ENCODE measurements at regions not wholly inside any gene's neighbourhood (a gene's known extent, or its start where the extent isn't known, plus 50 kb on each side); places are given as distances from the start of the nearest gene placed in this dataset.
A peak's percentile ranks its signal among the peaks of the same experiment; 100 is the strongest.

DNA sequence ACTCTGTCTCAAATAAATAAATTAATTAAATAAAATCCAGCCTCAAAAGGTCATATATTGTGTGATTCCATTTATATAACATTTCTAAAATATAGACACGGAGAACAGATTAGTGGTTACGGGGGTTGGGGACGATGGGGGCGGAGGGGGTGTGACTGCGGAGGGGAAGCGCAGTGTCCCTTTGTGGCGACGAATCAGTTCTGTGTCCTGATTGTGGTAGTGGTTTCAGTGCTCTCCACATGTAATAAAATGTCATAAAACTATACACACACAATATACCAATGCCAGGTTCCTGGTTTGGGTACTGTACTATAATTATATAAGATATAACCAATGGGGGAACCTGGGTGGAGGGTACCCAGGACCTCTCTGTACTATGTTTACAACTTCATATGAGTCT lies 186.4 kb downstream of the ANAPC1 start:
- TF ChIP-seq, protein P1, sequence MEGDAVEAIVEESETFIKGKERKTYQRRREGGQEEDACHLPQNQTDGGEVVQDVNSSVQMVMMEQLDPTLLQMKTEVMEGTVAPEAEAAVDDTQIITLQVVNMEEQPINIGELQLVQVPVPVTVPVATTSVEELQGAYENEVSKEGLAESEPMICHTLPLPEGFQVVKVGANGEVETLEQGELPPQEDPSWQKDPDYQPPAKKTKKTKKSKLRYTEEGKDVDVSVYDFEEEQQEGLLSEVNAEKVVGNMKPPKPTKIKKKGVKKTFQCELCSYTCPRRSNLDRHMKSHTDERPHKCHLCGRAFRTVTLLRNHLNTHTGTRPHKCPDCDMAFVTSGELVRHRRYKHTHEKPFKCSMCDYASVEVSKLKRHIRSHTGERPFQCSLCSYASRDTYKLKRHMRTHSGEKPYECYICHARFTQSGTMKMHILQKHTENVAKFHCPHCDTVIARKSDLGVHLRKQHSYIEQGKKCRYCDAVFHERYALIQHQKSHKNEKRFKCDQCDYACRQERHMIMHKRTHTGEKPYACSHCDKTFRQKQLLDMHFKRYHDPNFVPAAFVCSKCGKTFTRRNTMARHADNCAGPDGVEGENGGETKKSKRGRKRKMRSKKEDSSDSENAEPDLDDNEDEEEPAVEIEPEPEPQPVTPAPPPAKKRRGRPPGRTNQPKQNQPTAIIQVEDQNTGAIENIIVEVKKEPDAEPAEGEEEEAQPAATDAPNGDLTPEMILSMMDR (IDR thresholded peaks at IDR 0.05; ENCODE audit: control insufficient read depth, insufficient read depth, low read depth, low read length, missing control alignments) = no peak
- no peak overlapping the region for H3K4me3 ChIP-seq (ENCODE audit: control insufficient read depth, low read depth, low read length)
- DNase-seq (ENCODE audit: low read depth) = no peak

DNA sequence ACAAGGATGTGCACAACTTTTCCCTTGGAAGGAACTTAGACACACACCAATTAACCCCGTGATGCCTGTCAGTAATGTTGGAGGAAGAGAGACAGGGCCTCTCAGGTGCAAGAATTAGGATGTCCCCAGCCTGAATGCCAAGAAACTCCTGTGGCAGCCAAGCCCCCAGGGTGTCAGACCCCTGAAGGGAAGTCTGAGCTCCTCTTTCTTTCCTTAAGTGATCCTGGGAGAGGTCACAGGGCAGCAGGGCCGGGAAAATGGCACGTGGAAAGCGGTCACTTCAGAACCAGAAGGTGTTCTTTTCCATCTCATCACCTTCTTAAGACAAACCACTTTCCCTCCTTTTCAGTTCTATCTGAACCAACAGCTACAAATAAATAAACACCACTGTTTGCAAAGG lies 185.9 kb downstream of the ANAPC1 start:
- DNase-seq (ENCODE audit: low read depth) = no peak
- TF ChIP-seq, protein P1 (IDR thresholded peaks at IDR 0.05; ENCODE audit: control insufficient read depth, insufficient read depth, low read depth, low read length, missing control alignments) = no peak
- no peak overlapping the region for H3K4me3 ChIP-seq (ENCODE audit: control insufficient read depth, low read depth, low read length)

DNA sequence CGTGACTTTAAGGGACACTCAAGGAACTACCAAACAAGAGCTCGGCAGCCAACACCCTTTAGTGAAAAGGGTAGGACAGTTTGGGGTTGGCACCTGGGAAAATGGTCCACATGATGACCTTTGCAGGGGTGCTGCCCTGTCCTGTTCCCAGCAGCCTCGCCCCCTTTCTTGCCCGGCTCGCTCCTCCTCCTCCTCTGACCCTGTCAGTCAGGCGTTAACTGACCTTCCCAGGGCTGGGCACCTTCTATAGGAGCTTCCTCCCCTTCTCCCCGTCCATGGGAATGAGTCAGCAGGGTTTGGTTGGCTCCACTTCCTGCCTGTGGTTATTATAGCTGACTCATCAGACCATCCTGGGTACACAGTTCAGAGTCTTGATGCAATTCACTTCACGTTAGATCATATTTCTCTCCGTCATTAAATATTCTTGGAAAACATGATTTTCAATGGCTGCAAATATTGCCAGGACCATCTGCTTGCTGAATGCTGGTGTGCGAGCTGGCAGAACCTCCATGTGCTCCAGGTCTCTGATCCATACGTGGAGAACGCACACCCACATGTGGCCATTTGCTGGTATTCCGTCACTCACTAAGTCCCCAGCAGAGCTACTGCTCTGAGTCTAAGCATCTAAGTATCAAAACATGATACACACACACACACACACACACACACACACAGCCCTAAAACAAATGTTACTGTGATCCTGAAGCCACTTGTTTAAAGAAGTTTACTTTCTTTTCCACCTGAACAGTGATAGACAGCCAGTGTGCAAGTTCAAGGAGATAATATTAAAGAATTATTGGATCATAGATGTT lies 185.0 kb downstream of the ANAPC1 start:
- peak; percentile 97 for DNase-seq (ENCODE audit: low read depth)
- H3K4me3 ChIP-seq (ENCODE audit: control insufficient read depth, low read depth, low read length) = peak overlapping the region; percentile 8
- TF ChIP-seq, protein P1 (IDR thresholded peaks at IDR 0.05; ENCODE audit: control insufficient read depth, insufficient read depth, low read depth, low read length, missing control alignments) = peak; percentile 50

DNA sequence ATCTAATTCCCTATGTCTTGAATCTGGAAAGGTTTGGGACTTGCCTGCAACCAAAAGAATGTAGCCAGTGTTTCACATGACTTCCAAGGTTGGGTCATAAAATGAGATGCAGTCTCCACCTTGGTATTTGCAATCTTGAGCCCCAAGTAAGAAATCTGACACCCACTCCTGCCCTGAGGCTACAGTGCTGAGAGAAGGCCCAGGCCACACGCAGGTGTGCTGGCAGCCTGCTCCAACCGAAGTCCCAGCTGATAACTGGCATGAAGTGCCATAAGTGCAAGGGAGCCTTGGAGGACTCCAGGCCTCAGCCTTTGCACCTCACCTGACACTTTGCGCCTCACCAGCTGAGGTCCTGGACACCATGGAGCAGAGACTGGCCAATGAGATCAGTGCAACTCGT lies 182.7 kb downstream of the ANAPC1 start:
- TF ChIP-seq, protein P1 (IDR thresholded peaks at IDR 0.05; ENCODE audit: control insufficient read depth, insufficient read depth, low read depth, low read length, missing control alignments) = no peak
- DNase-seq (ENCODE audit: low read depth) = no peak

DNA sequence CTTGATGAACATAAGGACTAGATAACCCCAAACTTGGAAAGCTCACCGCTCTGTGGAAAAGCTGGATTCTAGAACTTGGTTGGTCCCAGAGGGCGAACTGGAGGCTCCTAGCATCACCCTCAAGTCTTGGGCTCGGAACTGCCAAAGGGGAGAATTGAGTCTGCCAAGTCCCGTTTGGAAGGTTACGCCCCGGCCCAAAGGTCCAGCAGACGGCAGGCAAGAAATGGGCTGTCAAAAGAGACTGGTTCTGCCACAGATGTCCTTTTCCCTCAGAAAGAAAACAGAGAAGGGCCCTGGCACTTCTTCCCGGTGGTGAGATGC lies 182.2 kb downstream of the ANAPC1 start:
- DNase-seq (ENCODE audit: low read depth) = no peak

More for the DNA sequence above, 182.7 kb downstream of the ANAPC1 start:
- no peak overlapping the region for H3K4me3 ChIP-seq (ENCODE audit: control insufficient read depth, low read depth, low read length)

DNA sequence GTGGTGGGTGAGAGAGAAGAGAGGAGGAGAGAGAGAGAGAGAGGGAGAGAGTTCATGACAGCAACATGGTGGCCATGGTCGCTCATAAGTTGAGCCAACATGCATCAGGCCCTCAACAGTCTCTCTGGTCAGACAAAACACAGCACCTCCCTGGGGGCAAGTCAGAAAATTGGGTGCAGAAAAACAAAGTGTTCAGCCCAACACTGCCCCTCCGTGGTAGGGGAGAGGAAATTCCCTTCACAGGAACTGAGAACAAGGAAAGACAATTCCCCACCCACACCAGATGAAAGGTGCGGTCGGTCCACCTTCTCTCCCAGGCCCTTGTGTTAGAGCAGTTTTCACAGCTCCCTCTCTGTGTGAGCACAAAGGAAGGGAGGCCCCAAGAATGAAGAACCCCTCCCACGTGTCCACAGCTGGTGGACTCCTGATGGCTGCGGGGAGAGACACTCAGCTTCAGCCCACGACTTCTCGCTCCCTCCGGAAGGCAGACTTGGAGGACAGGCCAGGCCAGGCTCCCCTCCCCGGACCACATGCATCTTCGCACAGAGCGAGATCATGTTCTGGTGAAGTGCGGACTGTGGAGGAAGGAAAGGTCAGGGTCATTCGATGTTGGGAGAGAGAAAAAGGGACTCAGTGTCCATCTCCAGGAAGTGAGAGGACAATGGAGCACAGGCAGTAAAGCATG lies 181.7 kb downstream of the ANAPC1 start:
- no peak overlapping the region for H3K4me3 ChIP-seq (ENCODE audit: control insufficient read depth, low read depth, low read length)
- TF ChIP-seq, protein P1 (IDR thresholded peaks at IDR 0.05; ENCODE audit: control insufficient read depth, insufficient read depth, low read depth, low read length, missing control alignments) = peak; percentile 71
- DNase-seq (ENCODE audit: low read depth) = no peak

More for the DNA sequence above, 182.2 kb downstream of the ANAPC1 start:
- TF ChIP-seq, protein P1 (IDR thresholded peaks at IDR 0.05; ENCODE audit: control insufficient read depth, insufficient read depth, low read depth, low read length, missing control alignments) = no peak
- H3K4me3 ChIP-seq (ENCODE audit: control insufficient read depth, low read depth, low read length) = no peak overlapping the region

Data from AG09309 (cell line).